Heart left ventricle (tissue), 13 donors: ENCODE measurements at regions not wholly inside any gene's neighbourhood (a gene's known extent, or its start where the extent isn't known, plus 50 kb on each side); places are given as distances from the start of the nearest gene placed in this dataset.
"Not testable (repeated sequence)": the region's sequence is repeated elsewhere in the genome, so short reads cannot be mapped to it uniquely, and the experiment has no call there.

ENCODE experiments used
- CTCF ChIP-seq, 12 donors: fragments of 200-600 bp; sonication (generic) in 4 of 12; IDR thresholded peaks; one replicate each; pipeline versions ENCODE4 v1.5.0 to v1.8.0; 2018 to 2022; ENCODE audit warnings: antibody characterized with exemption in 12 of 12, mild to moderate bottlenecking in 5 of 12
- POLR2A ChIP-seq, 2 donors: fragments of 450-650 bp; IDR thresholded peaks; one replicate each; pipeline ENCODE4 v1.6.1; 2017; ENCODE audit warnings: antibody characterized with exemption in 2 of 2, mild to moderate bottlenecking in 2 of 2, moderate library complexity in 2 of 2
- donor health status: ischemic (EF 13 %, LVEDD 7.1; RV severe dilation, severe dysfunction).
- donor health status: DM: no; HTN: yes; CAD: no.
- donor health status: DM: no; HTN: no; CAD: no.
- donor health status: ischemic (EF 25% LVEDD 6.9; RV normal size, moderate dysfunction).
- donor health status: ischemic (EF 25% LVEDD 5.7; RV mildly dilated, moderate dysfunction).
- donor health status: ischemic (EF 35%, LVEDD 5.7; RV mildly dilated, moderate dysfunction).
- donor health status: nonischemic (EF 11% LVEDD 7.7; RV severe dilation, severe dysfunction).
- donor health status: DM: yes; HTN: yes; CAD: no.
- donor health status: PGD.
- donor health status: ischemic (EF 29% LVEDD 5.4; RV normal size, mild dysfunction).
- donor health status: nonischemic (EF 23%, LVEDD 6.1; RV moderate dilation, normal function).

- TF ChIP-seq CTCF, POLR2A (IDR thresholded peaks at IDR 0.05): not testable (repeated sequence)
These were observed 93.2 kb upstream of the OR4F16 start for GRCh38 chr1:779621-780020.
